NCI-H446 (cell line): ENCODE measurements at regions not wholly inside any gene's neighbourhood (a gene's known extent, or its start where the extent isn't known, plus 50 kb on each side); places are given as distances from the start of the nearest gene placed in this dataset.
A peak's percentile ranks its signal among the peaks of the same experiment; 100 is the strongest.

Source experiments
- DNase-seq, 2 experiments: peaks; one replicate each; lab custom pipeline; 2025; lab: John Stamatoyannopoulos, UW

DNA sequence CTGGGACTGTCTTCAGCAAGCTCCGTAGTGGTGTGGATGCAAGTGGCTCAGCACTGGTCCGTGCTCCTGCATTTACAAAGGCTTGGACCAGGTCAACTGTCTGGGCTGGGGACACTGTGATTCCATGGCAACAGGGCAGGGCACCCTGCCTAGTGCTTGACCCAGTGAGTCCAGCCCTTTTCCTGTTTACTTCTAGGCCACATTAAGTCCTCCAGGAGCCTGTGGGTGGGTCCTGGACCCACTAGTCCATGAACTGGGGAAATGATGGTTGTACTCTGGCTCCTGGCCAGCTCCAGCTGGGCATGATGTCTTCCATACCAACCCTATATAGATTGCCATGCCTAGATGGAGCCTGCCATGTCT, 152.0 kb downstream of the RPS24 start:
- no peak for DNase-seq

DNA sequence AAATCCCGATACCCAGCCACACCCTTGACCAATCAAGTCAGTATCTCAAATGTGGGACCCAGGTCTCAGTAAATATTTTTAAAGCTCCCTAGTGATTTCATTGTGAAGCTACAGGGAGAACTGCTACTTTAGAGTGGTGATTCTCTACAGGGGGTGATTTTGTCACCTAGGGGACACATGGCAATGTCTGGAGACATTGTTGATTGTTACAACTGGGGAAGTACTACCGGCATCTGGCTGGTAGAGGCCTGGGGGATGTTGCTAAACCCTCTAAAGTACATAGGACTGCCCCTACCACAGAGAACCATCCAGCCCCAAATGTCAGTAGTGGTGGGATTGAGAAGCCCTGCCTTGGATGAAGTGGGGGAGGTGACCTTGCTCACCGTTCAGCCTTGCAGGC, 152.9 kb downstream of the RPS24 start:
- no peak for DNase-seq

- DNase-seq, result no peak
Measured at GRCh38 chr10:78187371-78187770, 153.7 kb downstream of the RPS24 start.

- no peak for DNase-seq
Measured at GRCh38 chr10:78188446-78188845, 154.8 kb downstream of the RPS24 start.

- DNase-seq, result no peak
Measured at GRCh38 chr10:78190051-78190825, 156.6 kb downstream of the RPS24 start.

- no peak for DNase-seq
Measured at GRCh38 chr10:78191301-78191700, 157.6 kb downstream of the RPS24 start.

DNA sequence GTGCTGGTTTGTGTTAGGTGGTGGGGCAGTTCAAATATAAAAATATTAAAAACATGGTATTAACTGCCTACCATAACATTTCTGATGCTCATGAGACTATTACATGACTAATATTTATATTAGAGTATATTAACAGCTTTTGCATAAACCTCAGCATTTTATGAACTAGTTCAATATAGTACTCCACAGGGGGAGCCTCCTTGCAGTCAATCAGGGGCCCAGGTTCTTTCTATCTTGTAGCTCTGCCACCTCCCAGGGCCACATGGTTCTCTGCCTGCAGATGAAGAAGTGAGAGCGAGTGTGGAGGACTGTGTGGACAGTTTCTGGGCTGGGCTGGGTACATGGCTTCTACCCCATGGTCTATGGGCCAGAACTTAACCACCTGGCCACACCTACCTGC, 159.5 kb downstream of the RPS24 start:
- DNase-seq, result no peak

DNA sequence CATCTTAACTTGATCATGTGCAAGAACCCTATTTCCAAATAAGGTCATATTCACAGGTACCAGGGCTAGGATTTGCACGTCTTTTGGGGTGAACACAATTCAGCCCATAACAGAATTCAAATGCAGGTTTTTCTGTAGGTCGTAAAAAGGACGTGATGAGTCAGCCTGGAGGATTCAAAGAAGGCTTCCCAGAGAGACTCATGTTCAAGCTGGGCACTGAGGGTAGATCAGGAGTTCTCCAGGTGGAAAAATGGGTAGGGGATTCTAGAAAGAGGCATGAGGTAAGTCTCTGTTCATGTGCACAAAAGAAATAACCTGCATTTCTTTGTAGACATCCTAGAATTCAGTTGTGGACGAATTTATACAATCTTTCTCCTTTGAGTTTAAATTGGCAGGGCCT, 160.4 kb downstream of the RPS24 start:
- no peak for DNase-seq

DNA sequence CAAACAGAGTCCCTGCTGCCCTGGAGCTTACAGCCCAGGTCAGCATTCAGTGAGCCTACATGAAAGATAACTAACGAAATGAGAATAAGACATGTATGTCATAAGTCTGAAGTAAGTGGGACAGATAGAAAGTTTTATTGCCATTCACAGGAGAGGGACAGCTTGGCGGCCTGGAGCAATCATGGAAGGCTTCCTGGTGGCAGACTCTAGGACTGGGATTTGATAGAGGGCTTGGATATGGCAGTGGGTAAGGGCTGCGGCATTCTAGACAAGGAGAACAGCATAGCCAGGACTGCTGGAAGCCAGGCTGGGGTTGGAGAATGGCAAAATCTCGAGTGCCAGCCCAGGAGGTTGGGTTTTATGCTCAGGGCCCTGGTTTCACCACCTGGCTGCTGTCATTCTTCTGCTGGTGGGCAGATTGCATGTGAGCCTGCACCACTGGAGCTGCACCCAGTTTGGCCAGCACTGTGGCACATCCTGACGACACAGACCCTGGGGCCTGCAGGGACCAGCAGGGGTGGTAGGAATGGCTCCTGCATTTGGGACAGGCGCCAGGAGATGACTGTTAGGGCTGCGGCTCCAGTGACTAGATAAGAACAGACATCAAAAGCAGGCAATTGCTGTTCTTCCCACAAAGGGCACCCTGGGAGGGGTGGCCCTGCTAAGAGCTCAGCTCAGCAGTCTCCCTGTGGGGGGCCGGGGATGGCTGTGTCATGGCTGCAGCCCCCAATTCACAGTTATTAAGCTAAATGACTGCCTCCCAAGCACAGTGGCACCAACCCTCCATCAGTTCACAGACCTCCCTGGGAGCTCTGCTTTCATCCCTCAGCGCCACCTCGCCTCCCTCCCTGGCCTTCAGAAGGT, 161.1 kb downstream of the RPS24 start:
- peak in 1 of 2 experiments; percentile 5 for DNase-seq

- no peak for DNase-seq
Measured at GRCh38 chr10:78196396-78196795, 162.7 kb downstream of the RPS24 start.

GRCh38 chr10:78196964-78197363, 163.3 kb downstream of the RPS24 start:
- no peak for DNase-seq

DNA sequence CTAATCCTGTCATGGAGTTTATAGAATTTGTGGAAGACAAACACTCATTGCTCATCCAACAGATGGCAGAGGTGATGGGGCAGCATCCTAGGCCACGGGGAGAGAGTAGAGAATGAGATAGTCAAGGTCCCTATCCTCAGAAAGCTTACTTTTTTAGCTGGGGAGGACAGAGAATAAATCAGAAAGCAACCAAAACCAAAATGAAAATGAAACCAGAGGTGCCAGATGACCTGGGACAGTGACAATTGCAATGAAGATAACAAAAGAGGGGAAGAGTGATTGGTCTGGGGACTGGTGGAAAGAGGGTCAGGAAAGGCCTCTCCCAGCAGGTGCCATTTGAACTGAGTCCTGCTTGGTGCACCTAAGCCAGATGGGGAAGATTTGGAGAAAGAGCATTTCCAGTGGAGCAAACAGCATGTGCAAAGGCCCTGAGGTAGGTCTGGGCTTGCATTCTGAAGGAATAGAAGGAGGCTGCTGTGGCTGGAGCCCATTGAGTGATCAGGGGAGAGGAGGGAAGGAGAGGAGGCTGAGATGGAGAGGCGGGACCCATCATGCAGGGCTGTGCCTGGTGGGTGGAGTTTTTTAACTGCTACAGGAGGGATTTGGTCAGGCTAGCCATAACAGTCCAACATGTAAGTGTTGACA, 164.1 kb downstream of the RPS24 start:
- no peak for DNase-seq

DNA sequence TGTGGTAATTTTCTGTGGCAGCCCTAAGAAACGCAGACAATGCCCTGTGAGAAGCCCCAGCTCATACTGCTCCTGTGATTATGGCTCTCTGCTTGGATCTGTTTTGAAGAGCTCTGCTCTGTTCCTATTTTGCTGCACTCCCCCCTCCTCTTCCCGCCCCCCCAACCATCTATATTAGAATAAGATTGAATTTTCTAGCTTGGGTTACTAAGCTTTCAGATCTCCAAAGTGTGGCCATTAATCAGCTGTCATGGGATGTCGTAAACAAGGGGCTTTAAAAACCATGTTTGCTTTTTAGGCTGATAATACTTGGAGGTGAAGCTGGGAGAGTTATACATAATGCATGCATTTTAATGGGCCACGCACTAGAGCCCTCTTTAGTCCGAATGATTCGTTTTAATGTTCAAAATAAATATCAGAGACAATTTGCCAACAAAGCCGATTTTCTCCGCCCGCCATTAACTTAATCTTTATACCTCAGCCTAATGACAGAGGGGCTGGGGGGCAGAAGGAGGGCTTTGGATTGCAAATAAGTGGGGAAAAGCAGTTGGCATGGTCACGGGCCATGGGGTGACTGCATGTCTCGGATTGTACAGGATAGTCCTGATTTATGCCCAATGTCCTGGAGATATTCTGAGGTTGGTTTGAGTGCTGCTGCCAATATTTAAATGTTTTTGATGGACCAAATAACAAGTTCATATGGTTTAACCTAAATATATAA, 165.5 kb downstream of the RPS24 start:
- no peak for DNase-seq

DNA sequence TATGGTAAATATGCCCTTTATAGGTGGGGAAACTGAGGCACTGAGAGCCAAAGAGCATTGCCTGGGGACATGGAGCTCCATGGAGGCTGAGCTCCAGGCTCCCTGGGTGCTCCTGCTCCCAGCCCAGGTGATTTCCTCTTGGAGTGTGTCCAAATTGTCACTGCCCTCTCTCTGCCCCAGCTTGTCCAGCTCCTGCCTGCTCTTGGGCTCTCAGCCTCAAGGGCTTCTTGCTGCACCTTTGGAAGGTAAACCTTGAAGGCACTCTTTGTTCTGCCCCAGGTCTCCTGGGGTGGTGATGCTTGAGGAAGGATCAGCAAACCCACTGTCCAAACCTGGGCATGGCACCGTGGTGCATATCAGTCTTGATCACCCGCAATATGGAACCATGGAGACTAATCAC, 166.1 kb downstream of the RPS24 start:
- no peak for DNase-seq

- peak in 1 of 2 experiments; percentile 47 for DNase-seq
Measured at GRCh38 chr10:78200686-78201085, 167.0 kb downstream of the RPS24 start.

- no peak for DNase-seq
Measured at GRCh38 chr10:78202386-78202785, 168.7 kb downstream of the RPS24 start.

- no peak for DNase-seq
Measured at GRCh38 chr10:78203915-78204818, 170.5 kb downstream of the RPS24 start.

- DNase-seq, result no peak
Measured at GRCh38 chr10:78205457-78206016, 171.9 kb downstream of the RPS24 start.

DNA sequence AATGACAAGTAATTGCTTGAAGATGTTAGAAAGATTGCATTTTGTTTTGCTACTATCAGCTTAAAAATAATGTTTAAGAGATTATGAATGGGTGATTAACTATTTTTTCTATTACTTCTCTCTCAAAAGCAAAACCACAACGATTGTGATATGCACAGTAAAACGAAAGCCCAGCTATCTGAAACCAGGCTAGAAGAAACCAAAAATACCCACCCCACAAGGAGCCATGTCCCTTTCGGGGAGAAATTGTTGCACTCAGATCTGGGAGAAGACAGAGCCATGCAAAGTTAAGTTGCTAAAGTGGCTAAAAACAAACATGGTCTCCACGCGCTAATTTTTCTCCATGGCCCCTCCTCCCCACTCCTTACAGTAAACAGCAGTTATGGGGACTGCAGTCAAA, 173.6 kb downstream of the RPS24 start:
- DNase-seq, result no peak

DNA sequence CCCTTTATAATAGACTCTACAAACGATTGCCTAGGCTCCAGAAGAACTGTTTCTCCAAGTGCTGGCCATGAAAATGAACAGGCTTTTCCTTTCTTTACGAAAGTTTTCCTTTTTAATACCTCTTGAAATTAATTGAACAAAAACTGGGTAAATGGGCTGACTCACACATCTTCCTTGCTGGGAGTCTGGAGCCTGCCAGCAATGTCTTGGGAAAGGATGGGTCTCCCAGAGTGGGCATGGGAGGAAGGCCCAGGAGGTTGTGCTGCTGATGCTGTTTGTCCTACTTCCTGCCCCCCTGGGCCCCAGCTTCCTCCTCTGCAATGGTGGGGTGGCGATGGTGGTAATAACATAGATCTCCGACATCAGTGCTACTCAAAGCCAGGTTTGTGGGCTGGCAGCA, 174.1 kb downstream of the RPS24 start:
- no peak for DNase-seq

DNA sequence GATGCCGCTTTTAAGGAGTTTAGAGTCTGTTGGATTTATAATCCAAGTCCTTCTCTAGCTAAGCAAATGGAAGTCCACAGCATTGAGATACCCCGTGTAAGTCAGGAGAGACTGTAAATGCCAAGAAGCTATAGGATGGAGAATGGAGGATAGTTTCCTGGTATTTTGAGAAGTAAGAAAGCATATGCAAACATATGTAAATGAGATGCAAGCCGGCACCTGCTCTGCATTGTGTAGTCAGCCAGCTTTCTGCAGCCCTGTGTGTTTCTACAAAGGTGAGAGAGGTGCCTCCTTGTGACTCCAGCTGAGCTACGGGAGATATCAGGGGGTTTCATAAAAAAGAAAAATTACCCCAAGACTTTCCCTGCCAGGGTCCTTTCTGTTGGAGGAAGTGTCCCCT, 176.3 kb downstream of the RPS24 start:
- no peak for DNase-seq
